ENCODE measurements at regions not wholly inside any gene's neighbourhood (a gene's known extent, or its start where the extent isn't known, plus 50 kb on each side); places are given as distances from the start of the nearest gene placed in this dataset.
A peak's percentile ranks its signal among the peaks of the same experiment; 100 is the strongest.
"Not testable (repeated sequence)": the region's sequence is repeated elsewhere in the genome, so short reads cannot be mapped to it uniquely, and the experiment has no call there.

GRCh38 chr18:59848002-59848401 lies 51.8 kb upstream of the PMAIP1 start:
- Mint-ChIP-seq H3K36me3 (ENCODE audit: low read depth) (no peaks in the 10 kb centered on the region), H3K27me3 (ENCODE audit: low read depth) (peaks cover 15% of the 10 kb centered on the region), H3K27ac (no peak overlapping the region), H3K4me1 (no peaks in the 10 kb centered on the region), H3K4me3 (no peak overlapping the region), H3K9me3 (no peaks in the 10 kb centered on the region)
- TF ChIP-seq, protein P1, sequence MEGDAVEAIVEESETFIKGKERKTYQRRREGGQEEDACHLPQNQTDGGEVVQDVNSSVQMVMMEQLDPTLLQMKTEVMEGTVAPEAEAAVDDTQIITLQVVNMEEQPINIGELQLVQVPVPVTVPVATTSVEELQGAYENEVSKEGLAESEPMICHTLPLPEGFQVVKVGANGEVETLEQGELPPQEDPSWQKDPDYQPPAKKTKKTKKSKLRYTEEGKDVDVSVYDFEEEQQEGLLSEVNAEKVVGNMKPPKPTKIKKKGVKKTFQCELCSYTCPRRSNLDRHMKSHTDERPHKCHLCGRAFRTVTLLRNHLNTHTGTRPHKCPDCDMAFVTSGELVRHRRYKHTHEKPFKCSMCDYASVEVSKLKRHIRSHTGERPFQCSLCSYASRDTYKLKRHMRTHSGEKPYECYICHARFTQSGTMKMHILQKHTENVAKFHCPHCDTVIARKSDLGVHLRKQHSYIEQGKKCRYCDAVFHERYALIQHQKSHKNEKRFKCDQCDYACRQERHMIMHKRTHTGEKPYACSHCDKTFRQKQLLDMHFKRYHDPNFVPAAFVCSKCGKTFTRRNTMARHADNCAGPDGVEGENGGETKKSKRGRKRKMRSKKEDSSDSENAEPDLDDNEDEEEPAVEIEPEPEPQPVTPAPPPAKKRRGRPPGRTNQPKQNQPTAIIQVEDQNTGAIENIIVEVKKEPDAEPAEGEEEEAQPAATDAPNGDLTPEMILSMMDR (IDR thresholded peaks at IDR 0.05; ENCODE audit: unreplicated experiment in 3 of 3) = no peak

GRCh38 chr18:59847491-59847846 lies 52.3 kb upstream of the PMAIP1 start:
- H3K36me3 Mint-ChIP-seq (ENCODE audit: low read depth); H3K27ac Mint-ChIP-seq; H3K9me3 Mint-ChIP-seq; H3K4me3 Mint-ChIP-seq; H3K4me1 Mint-ChIP-seq: not testable (repeated sequence)
- H3K27me3 Mint-ChIP-seq (ENCODE audit: low read depth) = peaks cover 19% of the 10 kb centered on the region

DNA sequence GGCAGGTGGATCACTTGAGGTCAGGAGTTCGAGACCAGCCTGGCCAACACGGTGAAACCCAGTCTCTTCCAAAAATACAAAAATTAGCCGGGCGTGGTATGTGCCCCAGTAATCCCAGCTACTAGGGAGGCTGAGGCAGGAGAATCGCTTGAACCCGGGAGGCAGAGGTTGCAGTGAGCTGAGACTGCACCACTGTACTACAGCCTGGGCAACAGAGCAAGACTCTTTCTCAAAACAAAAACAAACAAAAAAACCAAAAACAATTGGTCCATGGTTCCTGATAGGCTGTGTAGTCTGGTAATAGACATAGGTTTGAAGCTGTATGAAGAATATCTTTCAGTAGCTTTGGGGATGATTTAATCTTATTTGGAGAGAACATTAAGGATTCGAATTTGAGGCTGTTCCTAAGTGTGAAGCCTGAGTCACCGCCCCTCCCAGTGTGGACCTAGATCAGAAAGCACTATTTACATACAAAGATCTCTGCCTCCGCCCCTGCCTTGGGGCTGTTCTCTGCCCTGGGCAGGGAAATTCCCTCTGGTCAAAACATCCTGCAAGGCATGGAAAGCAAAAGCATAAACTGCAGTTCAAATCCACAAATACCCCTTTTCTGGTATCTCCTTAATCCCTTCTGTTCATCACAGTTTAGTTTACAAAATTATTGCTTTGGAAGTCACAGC lies 52.8 kb upstream of the PMAIP1 start:
- Mint-ChIP-seq H3K36me3 (ENCODE audit: low read depth) (no peaks in the 10 kb centered on the region), H3K4me3 (no peak overlapping the region), H3K9me3 (no peaks in the 10 kb centered on the region), H3K27ac (no peak overlapping the region), H3K27me3 (ENCODE audit: low read depth) (peaks cover 19% of the 10 kb centered on the region), H3K4me1 (no peaks in the 10 kb centered on the region)
- TF ChIP-seq, protein P1 (IDR thresholded peaks at IDR 0.05; ENCODE audit: unreplicated experiment in 3 of 3) = no peak

DNA sequence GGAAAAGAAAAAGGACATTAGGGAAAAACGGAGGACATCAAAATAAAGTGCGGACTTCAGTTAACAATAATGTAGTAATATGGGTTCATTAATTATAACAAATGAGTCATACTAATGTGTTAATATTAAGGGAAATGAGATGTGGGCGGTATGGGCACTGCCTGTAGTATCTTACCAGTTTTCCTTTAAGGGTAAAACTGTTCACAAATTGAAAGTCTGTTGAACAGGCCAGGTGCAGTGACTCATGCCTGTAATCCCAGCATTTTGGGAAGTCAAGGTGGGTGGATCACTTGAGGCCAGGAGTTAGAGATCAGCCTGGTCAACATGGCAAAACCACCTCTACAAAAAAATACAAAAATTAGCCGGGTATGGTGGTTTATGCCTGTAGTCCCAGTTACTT lies 56.8 kb upstream of the PMAIP1 start:
- Mint-ChIP-seq H3K4me1 (no peaks in the 10 kb centered on the region), H3K27me3 (ENCODE audit: low read depth) (peaks cover 16% of the 10 kb centered on the region), H3K4me3 (no peak overlapping the region), H3K9me3 (no peaks in the 10 kb centered on the region), H3K27ac (no peak overlapping the region), H3K36me3 (ENCODE audit: low read depth) (no peaks in the 10 kb centered on the region)
- TF ChIP-seq, protein P1 (IDR thresholded peaks at IDR 0.05; ENCODE audit: unreplicated experiment in 3 of 3) = no peak

GRCh38 chr18:59839931-59840685 lies 59.7 kb upstream of the PMAIP1 start:
- H3K4me3 Mint-ChIP-seq = no peak overlapping the region
- peaks cover 19% of the 10 kb centered on the region for H3K27me3 Mint-ChIP-seq (ENCODE audit: low read depth)
- no peaks in the 10 kb centered on the region for H3K9me3 Mint-ChIP-seq
- H3K4me1 Mint-ChIP-seq = peaks cover 8% of the 10 kb centered on the region
- H3K36me3 Mint-ChIP-seq (ENCODE audit: low read depth) = no peaks in the 10 kb centered on the region
- H3K27ac Mint-ChIP-seq = peak overlapping the region in 2 of 3 experiments; percentile 2 to 34
- TF ChIP-seq, protein P1 (IDR thresholded peaks at IDR 0.05; ENCODE audit: unreplicated experiment in 3 of 3) = peak in 1 of 3 experiments; percentile 11

DNA sequence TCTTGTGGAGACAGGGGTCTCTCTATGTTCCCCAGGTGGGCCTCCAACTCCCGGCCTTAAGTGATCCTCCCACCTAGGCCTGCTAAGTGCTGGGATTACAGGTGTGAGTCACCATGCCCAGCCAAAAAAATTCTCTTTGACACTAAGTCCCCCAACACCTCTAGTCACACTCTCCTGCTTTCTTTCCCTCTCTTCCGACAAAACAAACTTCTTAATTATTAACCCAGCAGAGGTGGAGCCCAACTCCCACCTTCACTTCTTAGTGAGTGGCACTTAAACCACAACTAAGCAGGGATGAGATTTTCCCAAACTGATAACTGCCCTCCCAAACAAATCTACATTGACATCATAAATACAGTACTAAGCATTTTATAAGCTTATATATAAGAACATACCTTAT lies 60.5 kb upstream of the PMAIP1 start:
- peaks cover 26% of the 10 kb centered on the region for H3K27me3 Mint-ChIP-seq (ENCODE audit: low read depth)
- H3K36me3 Mint-ChIP-seq (ENCODE audit: low read depth) = no peaks in the 10 kb centered on the region
- TF ChIP-seq, protein P1 (IDR thresholded peaks at IDR 0.05; ENCODE audit: unreplicated experiment in 3 of 3) = no peak
- H3K4me1 Mint-ChIP-seq = peaks cover 8% of the 10 kb centered on the region
- H3K27ac Mint-ChIP-seq = peak overlapping the region in 2 of 3 experiments; percentile 34 to 41
- H3K9me3 Mint-ChIP-seq = no peaks in the 10 kb centered on the region
- H3K4me3 Mint-ChIP-seq = no peak overlapping the region

All from nephron (organoid).